ENCODE measurements at regions not wholly inside any gene's neighbourhood (a gene's known extent, or its start where the extent isn't known, plus 50 kb on each side); places are given as distances from the start of the nearest gene placed in this dataset.

- H3K4me1 ChIP-seq: no peaks in the 10 kb centered on the region
- TF ChIP-seq CTCF (IDR thresholded peaks at IDR 0.05) (no peak), POLR2AphosphoS5 (IDR thresholded peaks at IDR 0.05) (no peak), POLR2A (IDR thresholded peaks at IDR 0.05) (no peak), EP300 (IDR thresholded peaks at IDR 0.05) (no peak)
- WGBS, 2 donors: 93 to 100% methylated on average over 2 of the region's 2 CpGs
- no peak overlapping the region for H3K27ac ChIP-seq
- H3K9me3 ChIP-seq: no peaks in the 10 kb centered on the region
- no peaks in the 10 kb centered on the region for H3K27me3 ChIP-seq
- no peaks in the 10 kb centered on the region for H3K36me3 ChIP-seq
- no peak for DNase-seq
- ATAC-seq (ENCODE audit: low FRiP score in 2 of 2): no peak
- no peak overlapping the region for H3K4me3 ChIP-seq
Measured at GRCh38 chr2:15686643-15687042, 95.0 kb downstream of the DDX1 start.

GRCh38 chr2:15687243-15687642 lies 95.6 kb downstream of the DDX1 start:
- Histone ChIP-seq H3K36me3 (no peaks in the 10 kb centered on the region), H3K27me3 (no peaks in the 10 kb centered on the region), H3K27ac (no peak overlapping the region), H3K4me3 (no peak overlapping the region), H3K9me3 (no peaks in the 10 kb centered on the region), H3K4me1 (no peaks in the 10 kb centered on the region)
- DNase-seq: no peak
- WGBS, 2 donors: 88 to 100% methylated on average over 1 of the region's 1 CpG
- ATAC-seq (ENCODE audit: low FRiP score in 2 of 2): no peak
- TF ChIP-seq POLR2AphosphoS5 (IDR thresholded peaks at IDR 0.05): no peak
- TF ChIP-seq CTCF (IDR thresholded peaks at IDR 0.05): no peak
- no peak for TF ChIP-seq POLR2A (IDR thresholded peaks at IDR 0.05)
- no peak for TF ChIP-seq EP300 (IDR thresholded peaks at IDR 0.05)

GRCh38 chr2:15687720-15688119 lies 96.1 kb downstream of the DDX1 start:
- Histone ChIP-seq H3K27me3 (no peaks in the 10 kb centered on the region), H3K4me3 (no peak overlapping the region), H3K36me3 (no peaks in the 10 kb centered on the region), H3K4me1 (no peaks in the 10 kb centered on the region), H3K9me3 (no peaks in the 10 kb centered on the region), H3K27ac (no peak overlapping the region)
- whole genome bisulfite sequencing, 2 donors: 84 to 88% methylated on average over 6 of the region's 6 CpGs
- TF ChIP-seq EP300 (IDR thresholded peaks at IDR 0.05): no peak
- no peak for TF ChIP-seq CTCF (IDR thresholded peaks at IDR 0.05)
- no peak for DNase-seq
- ATAC-seq (ENCODE audit: low FRiP score in 2 of 2): no peak

- Histone ChIP-seq H3K9me3 (no peaks in the 10 kb centered on the region), H3K27me3 (no peaks in the 10 kb centered on the region), H3K27ac (no peak overlapping the region), H3K36me3 (no peaks in the 10 kb centered on the region), H3K4me1 (no peaks in the 10 kb centered on the region), H3K4me3 (no peak overlapping the region)
- WGBS, 2 donors: 53 to 54% methylated on average over 3 to 8 of the region's 8 CpGs
- TF ChIP-seq POLR2AphosphoS5 (IDR thresholded peaks at IDR 0.05) (no peak), POLR2A (IDR thresholded peaks at IDR 0.05) (no peak), EP300 (IDR thresholded peaks at IDR 0.05) (no peak), CTCF (IDR thresholded peaks at IDR 0.05) (no peak)
- no peak for DNase-seq
- no peak for ATAC-seq (ENCODE audit: low FRiP score in 2 of 2)
Measured at GRCh38 chr2:15688924-15689568, 97.4 kb downstream of the DDX1 start.

- DNase-seq (no peak), ATAC-seq (ENCODE audit: low FRiP score in 2 of 2) (no peak)
- TF ChIP-seq EP300 (IDR thresholded peaks at IDR 0.05) (no peak), POLR2A (IDR thresholded peaks at IDR 0.05) (no peak), POLR2AphosphoS5 (IDR thresholded peaks at IDR 0.05) (no peak), CTCF (IDR thresholded peaks at IDR 0.05) (no peak)
- Histone ChIP-seq H3K4me1 (no peaks in the 10 kb centered on the region), H3K36me3 (no peaks in the 10 kb centered on the region), H3K4me3 (no peak overlapping the region), H3K9me3 (no peaks in the 10 kb centered on the region), H3K27me3 (no peaks in the 10 kb centered on the region), H3K27ac (no peak overlapping the region)
- WGBS, 2 donors: 67 to 84% methylated on average over 10 of the region's 10 CpGs
Measured at GRCh38 chr2:15689654-15690053, 98.0 kb downstream of the DDX1 start.
